SK-N-SH treated with all-trans-retinoic acid at 6 μM for 48 hours (cell line): ENCODE measurements at regions not wholly inside any gene's neighbourhood (a gene's known extent, or its start where the extent isn't known, plus 50 kb on each side); places are given as distances from the start of the nearest gene placed in this dataset.

ENCODE experiments used
- ATAC-seq: fragments of 200-7000 bp; cut with Tn5 transposase; 3 replicates; pipeline ENCODE4 v1.9.1; 2020; ENCODE audit warnings: mild to moderate bottlenecking, moderate library complexity
- ESRRG ChIP-seq: fragments of 250-450 bp; sonication (Bioruptor Pico); IDR thresholded peaks from 2 replicates; pipeline ENCODE4 v1.6.1; 2021; ENCODE audit warnings: mild to moderate bottlenecking
- GLIS3 ChIP-seq: fragments of 250-450 bp; sonication (Bioruptor Pico); IDR thresholded peaks from 2 replicates; pipeline ENCODE4 v1.5.0; 2020; ENCODE audit warnings: mild to moderate bottlenecking, moderate library complexity
- ISL1 ChIP-seq: fragments of 250-450 bp; sonication (Bioruptor Pico); IDR thresholded peaks from 2 replicates; pipeline ENCODE4 v2.1.2; 2022; ENCODE audit warnings: mild to moderate bottlenecking, moderate library complexity
- OSR1 ChIP-seq: fragments of 250-450 bp; sonication (Bioruptor Pico); IDR thresholded peaks from 2 replicates; pipeline ENCODE4 v1.8.0; 2022; ENCODE audit warnings: moderate library complexity, mild to moderate bottlenecking, inconsistent platforms
- PPARA ChIP-seq: fragments of 250-450 bp; sonication (Bioruptor Pico); IDR thresholded peaks from 2 replicates; pipeline ENCODE4 v1.5.0; 2020; ENCODE audit warnings: mild to moderate bottlenecking, borderline replicate concordance
- RARB ChIP-seq: fragments of 250-450 bp; sonication (Bioruptor Pico); IDR thresholded peaks from 2 replicates; pipeline ENCODE4 v1.8.0; 2021; ENCODE audit warnings: mild to moderate bottlenecking, moderate library complexity
- SNAI2 ChIP-seq: fragments of 250-450 bp; sonication (Bioruptor Pico); IDR thresholded peaks from 2 replicates; pipeline ENCODE4 v1.5.0; 2020; ENCODE audit warnings: mild to moderate bottlenecking, moderate library complexity
- TCF4 ChIP-seq: fragments of 250-450 bp; sonication (Bioruptor Pico); IDR thresholded peaks from 2 replicates; pipeline ENCODE4 v1.8.0; 2021; ENCODE audit warnings: mild to moderate bottlenecking, moderate library complexity, borderline replicate concordance
- TOX ChIP-seq: fragments of 250-450 bp; sonication (Bioruptor Pico); IDR thresholded peaks from 2 replicates; pipeline ENCODE4 v1.8.0; 2021; ENCODE audit warnings: mild to moderate bottlenecking, moderate library complexity, borderline replicate concordance
- ZC3H10 ChIP-seq: fragments of 250-450 bp; sonication (Bioruptor Pico); IDR thresholded peaks from 2 replicates; pipeline ENCODE4 v1.5.1; 2021; ENCODE audit warnings: mild to moderate bottlenecking, moderate library complexity
- ZFP3 ChIP-seq: fragments of 250-450 bp; sonication (Bioruptor Pico); IDR thresholded peaks from 2 replicates; pipeline ENCODE4 v1.5.0; 2020; ENCODE audit warnings: mild to moderate bottlenecking, moderate library complexity
- ZFP30 ChIP-seq: fragments of 450-650 bp; formaldehyde crosslinking; IDR thresholded peaks from 2 replicates; pipeline ENCODE4 v1.5.0; 2022; ENCODE audit warnings: mild to moderate bottlenecking, moderate library complexity
- ZNF565 ChIP-seq: fragments of 450-650 bp; formaldehyde crosslinking; conservative IDR thresholded peaks from 2 replicates; pipeline ENCODE4 v1.5.0; 2020; ENCODE audit warnings: low read depth, mild to moderate bottlenecking, moderate library complexity
- ZNF70 ChIP-seq: fragments of 450-650 bp; formaldehyde crosslinking; IDR thresholded peaks from 2 replicates; pipeline ENCODE4 v1.5.0; 2020; ENCODE audit warnings: mild to moderate bottlenecking, moderate library complexity
- ZNF8 ChIP-seq: fragments of 450-650 bp; formaldehyde crosslinking; IDR thresholded peaks from 2 replicates; pipeline ENCODE4 v1.5.0; 2020; ENCODE audit warnings: mild to moderate bottlenecking, moderate library complexity
- TF ChIP-seq, protein P1 (sequence below): fragments of 250-450 bp; sonication (Bioruptor Pico); IDR thresholded peaks from 2 replicates; pipeline ENCODE4 v1.5.1; 2021; ENCODE audit warnings: mild to moderate bottlenecking, moderate library complexity
- TF ChIP-seq, protein P2 (sequence below): fragments of 250-450 bp; sonication (Bioruptor Pico); IDR thresholded peaks from 2 replicates; pipeline ENCODE4 v1.5.0; 2020; ENCODE audit warnings: mild to moderate bottlenecking, moderate library complexity
- TF ChIP-seq, protein P3 (sequence below): fragments of 250-450 bp; sonication (Bioruptor Pico); IDR thresholded peaks from 2 replicates; pipeline ENCODE4 v1.5.1; 2020; ENCODE audit warnings: low read depth, mild to moderate bottlenecking, moderate library complexity
- TF ChIP-seq, protein P4 (sequence below): fragments of 250-450 bp; sonication (Bioruptor Pico); IDR thresholded peaks from 2 replicates; pipeline ENCODE4 v1.8.0; 2020; ENCODE audit warnings: mild to moderate bottlenecking, moderate library complexity, borderline replicate concordance
- TF ChIP-seq, protein P5 (sequence below): fragments of 250-450 bp; sonication (Bioruptor Pico); IDR thresholded peaks from 2 replicates; pipeline ENCODE4 v1.8.0; 2021; ENCODE audit warnings: low read depth, mild to moderate bottlenecking, moderate library complexity, borderline replicate concordance

DNA sequence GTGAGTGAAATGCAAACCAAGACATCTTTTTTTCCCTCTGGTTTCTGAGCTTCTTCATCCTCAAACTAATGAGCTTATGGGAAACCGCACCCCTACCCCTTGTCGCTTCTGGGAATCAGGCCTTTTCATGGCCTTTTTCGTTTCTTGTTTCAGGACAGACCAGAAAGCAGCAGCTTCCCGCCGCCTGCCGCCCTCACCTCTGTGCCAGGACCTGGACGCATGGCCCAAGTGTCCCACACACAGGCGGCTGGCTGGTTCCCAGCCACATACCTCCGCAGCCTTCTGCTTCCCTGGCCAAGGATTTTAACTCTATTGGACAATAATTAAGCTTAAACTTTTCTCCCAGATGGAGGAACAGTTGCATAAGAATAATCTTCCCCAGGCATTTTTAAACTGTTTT, 114.1 kb upstream of the SLITRK1 start:
- no peak for ATAC-seq
- no peak for TF ChIP-seq ZNF70 (CRISPR knock-in tag)
- no peak for TF ChIP-seq SNAI2
- TF ChIP-seq ZFP3 (CRISPR knock-in tag) = no peak
- TF ChIP-seq, protein P1, sequence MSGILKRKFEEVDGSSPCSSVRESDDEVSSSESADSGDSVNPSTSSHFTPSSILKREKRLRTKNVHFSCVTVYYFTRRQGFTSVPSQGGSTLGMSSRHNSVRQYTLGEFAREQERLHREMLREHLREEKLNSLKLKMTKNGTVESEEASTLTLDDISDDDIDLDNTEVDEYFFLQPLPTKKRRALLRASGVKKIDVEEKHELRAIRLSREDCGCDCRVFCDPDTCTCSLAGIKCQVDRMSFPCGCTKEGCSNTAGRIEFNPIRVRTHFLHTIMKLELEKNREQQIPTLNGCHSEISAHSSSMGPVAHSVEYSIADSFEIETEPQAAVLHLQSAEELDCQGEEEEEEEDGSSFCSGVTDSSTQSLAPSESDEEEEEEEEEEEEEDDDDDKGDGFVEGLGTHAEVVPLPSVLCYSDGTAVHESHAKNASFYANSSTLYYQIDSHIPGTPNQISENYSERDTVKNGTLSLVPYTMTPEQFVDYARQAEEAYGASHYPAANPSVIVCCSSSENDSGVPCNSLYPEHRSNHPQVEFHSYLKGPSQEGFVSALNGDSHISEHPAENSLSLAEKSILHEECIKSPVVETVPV (CRISPR knock-in tag) = no peak
- TF ChIP-seq, protein P2, sequence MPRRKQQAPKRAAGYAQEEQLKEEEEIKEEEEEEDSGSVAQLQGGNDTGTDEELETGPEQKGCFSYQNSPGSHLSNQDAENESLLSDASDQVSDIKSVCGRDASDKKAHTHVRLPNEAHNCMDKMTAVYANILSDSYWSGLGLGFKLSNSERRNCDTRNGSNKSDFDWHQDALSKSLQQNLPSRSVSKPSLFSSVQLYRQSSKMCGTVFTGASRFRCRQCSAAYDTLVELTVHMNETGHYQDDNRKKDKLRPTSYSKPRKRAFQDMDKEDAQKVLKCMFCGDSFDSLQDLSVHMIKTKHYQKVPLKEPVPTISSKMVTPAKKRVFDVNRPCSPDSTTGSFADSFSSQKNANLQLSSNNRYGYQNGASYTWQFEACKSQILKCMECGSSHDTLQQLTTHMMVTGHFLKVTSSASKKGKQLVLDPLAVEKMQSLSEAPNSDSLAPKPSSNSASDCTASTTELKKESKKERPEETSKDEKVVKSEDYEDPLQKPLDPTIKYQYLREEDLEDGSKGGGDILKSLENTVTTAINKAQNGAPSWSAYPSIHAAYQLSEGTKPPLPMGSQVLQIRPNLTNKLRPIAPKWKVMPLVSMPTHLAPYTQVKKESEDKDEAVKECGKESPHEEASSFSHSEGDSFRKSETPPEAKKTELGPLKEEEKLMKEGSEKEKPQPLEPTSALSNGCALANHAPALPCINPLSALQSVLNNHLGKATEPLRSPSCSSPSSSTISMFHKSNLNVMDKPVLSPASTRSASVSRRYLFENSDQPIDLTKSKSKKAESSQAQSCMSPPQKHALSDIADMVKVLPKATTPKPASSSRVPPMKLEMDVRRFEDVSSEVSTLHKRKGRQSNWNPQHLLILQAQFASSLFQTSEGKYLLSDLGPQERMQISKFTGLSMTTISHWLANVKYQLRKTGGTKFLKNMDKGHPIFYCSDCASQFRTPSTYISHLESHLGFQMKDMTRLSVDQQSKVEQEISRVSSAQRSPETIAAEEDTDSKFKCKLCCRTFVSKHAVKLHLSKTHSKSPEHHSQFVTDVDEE (CRISPR knock-in tag) = no peak
- no peak for TF ChIP-seq ZC3H10 (CRISPR knock-in tag)
- no peak for TF ChIP-seq ZNF565 (CRISPR knock-in tag)
- no peak for TF ChIP-seq GLIS3 (CRISPR knock-in tag)
- no peak for TF ChIP-seq TCF4 (CRISPR knock-in tag)
- TF ChIP-seq, protein P3, sequence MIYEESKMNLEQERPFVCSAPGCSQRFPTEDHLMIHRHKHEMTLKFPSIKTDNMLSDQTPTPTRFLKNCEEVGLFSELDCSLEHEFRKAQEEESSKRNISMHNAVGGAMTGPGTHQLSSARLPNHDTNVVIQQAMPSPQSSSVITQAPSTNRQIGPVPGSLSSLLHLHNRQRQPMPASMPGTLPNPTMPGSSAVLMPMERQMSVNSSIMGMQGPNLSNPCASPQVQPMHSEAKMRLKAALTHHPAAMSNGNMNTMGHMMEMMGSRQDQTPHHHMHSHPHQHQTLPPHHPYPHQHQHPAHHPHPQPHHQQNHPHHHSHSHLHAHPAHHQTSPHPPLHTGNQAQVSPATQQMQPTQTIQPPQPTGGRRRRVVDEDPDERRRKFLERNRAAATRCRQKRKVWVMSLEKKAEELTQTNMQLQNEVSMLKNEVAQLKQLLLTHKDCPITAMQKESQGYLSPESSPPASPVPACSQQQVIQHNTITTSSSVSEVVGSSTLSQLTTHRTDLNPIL = no peak
- no peak for TF ChIP-seq TOX (CRISPR knock-in tag)
- TF ChIP-seq, protein P4, sequence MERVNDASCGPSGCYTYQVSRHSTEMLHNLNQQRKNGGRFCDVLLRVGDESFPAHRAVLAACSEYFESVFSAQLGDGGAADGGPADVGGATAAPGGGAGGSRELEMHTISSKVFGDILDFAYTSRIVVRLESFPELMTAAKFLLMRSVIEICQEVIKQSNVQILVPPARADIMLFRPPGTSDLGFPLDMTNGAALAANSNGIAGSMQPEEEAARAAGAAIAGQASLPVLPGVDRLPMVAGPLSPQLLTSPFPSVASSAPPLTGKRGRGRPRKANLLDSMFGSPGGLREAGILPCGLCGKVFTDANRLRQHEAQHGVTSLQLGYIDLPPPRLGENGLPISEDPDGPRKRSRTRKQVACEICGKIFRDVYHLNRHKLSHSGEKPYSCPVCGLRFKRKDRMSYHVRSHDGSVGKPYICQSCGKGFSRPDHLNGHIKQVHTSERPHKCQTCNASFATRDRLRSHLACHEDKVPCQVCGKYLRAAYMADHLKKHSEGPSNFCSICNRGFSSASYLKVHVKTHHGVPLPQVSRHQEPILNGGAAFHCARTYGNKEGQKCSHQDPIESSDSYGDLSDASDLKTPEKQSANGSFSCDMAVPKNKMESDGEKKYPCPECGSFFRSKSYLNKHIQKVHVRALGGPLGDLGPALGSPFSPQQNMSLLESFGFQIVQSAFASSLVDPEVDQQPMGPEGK = no peak
- no peak for TF ChIP-seq ESRRG (CRISPR knock-in tag)
- TF ChIP-seq OSR1 = no peak
- TF ChIP-seq, protein P5, sequence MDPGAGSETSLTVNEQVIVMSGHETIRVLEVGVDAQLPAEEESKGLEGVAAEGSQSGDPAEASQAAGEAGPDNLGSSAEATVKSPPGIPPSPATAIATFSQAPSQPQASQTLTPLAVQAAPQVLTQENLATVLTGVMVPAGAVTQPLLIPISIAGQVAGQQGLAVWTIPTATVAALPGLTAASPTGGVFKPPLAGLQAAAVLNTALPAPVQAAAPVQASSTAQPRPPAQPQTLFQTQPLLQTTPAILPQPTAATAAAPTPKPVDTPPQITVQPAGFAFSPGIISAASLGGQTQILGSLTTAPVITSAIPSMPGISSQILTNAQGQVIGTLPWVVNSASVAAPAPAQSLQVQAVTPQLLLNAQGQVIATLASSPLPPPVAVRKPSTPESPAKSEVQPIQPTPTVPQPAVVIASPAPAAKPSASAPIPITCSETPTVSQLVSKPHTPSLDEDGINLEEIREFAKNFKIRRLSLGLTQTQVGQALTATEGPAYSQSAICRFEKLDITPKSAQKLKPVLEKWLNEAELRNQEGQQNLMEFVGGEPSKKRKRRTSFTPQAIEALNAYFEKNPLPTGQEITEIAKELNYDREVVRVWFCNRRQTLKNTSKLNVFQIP (CRISPR knock-in tag) = no peak
- no peak for TF ChIP-seq ZNF8
- TF ChIP-seq RARB (CRISPR knock-in tag) = no peak
- TF ChIP-seq ZFP30 (CRISPR knock-in tag) = no peak
- TF ChIP-seq PPARA (CRISPR knock-in tag) = no peak
- no peak for TF ChIP-seq ISL1

DNA sequence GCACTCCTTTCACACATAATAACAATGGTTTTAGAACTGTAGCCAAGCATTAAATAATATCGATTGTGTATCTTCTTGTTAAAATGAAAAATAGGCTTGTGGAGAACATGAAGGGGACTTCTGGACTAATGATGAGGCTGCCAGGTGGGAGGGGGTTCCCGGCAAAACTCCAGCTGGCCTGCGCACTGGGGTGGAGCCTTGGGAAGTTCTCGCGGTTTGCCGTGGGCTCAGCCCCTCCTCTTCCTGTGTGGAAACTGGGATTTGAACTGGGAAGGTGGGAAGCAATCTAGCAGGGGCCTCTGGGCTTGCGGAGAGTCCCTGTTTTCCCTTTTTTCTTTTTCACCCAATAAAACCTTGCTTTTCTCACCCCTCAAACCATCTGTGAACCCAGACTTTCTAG, 113.7 kb upstream of the SLITRK1 start:
- no peak for ATAC-seq
- TF ChIP-seq, protein P5 (CRISPR knock-in tag) = no peak
